ENCODE measurements at regions not wholly inside any gene's neighbourhood (a gene's known extent, or its start where the extent isn't known, plus 50 kb on each side); places are given as distances from the start of the nearest gene placed in this dataset.

DNA sequence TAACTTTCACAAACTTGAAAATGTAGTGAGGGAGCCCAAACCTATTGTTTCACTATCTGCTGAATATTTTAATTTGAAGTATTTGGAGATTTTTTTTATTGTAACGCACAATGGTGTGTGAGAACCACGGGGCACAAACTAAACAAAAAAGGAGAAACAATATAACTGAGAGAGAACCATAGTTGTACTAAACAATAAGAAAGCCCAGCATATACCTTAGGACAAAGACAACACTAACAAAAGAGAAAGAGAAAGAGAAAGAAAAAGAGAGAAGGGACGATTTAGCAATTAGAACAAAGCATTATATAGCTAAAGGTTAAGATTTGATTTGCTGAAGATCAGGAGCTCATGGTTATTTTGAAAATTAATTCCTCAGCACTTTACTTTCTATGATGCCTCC is 906.0 kb upstream of the NXPH2 start:
- TF ChIP-seq, protein P1, sequence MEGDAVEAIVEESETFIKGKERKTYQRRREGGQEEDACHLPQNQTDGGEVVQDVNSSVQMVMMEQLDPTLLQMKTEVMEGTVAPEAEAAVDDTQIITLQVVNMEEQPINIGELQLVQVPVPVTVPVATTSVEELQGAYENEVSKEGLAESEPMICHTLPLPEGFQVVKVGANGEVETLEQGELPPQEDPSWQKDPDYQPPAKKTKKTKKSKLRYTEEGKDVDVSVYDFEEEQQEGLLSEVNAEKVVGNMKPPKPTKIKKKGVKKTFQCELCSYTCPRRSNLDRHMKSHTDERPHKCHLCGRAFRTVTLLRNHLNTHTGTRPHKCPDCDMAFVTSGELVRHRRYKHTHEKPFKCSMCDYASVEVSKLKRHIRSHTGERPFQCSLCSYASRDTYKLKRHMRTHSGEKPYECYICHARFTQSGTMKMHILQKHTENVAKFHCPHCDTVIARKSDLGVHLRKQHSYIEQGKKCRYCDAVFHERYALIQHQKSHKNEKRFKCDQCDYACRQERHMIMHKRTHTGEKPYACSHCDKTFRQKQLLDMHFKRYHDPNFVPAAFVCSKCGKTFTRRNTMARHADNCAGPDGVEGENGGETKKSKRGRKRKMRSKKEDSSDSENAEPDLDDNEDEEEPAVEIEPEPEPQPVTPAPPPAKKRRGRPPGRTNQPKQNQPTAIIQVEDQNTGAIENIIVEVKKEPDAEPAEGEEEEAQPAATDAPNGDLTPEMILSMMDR (IDR thresholded peaks at IDR 0.05): no peak
- TF ChIP-seq POLR2AphosphoS5 (IDR thresholded peaks at IDR 0.05; ENCODE audit: insufficient read depth in 1 of 2, low read depth in 1 of 2): no peak

Data from vagina (tissue), 2 donors.